ENCODE measurements at regions not wholly inside any gene's neighbourhood (a gene's known extent, or its start where the extent isn't known, plus 50 kb on each side); places are given as distances from the start of the nearest gene placed in this dataset.

DNA sequence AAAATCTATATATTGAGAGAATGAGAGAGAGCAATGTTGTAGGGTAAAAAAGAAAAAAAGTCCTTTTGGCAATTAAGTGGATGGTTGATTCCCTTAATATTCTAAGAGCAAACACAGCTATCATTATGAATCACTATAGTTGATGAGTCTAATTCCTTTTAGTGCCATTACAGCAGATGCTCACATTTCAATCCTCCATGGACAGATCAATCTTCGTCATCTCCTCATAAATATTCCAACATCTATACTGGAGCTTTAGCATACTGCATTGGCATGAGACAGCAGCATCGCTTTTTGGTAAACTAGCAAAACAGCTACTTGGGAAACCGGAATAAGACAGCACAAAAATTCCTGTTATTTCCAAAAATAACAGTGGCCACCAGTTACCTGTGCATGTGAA lies 796.7 kb downstream of the QKI start (continued):
- TF ChIP-seq TGIF2 (CRISPR knock-in tag; IDR thresholded peaks at IDR 0.05) = no peak
- no peak for TF ChIP-seq SRSF3 (IDR thresholded peaks at IDR 0.05; ENCODE audit: insufficient read depth, low read length)
- TF ChIP-seq HMG20A (CRISPR knock-in tag; conservative IDR thresholded peaks at IDR 0.05) = no peak

DNA sequence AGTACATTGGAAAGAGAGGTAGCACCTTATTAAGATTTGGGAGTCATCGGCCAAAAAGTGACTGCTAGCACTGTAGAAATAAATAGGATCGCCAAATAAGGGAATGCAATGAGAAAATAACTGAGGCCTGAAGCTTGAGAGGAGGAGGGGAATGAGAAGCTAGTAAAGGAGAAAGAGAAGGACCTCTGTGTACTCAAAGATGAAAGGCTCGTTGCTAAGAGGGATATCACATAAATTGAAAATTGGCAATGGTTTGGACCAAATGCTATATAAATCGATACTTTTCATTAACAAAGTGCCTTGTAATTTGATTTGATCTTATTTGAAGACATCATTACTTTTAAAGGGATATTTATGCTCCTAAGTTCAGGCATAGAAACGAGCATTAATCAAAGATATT lies 796.3 kb downstream of the QKI start:
- ChIA-PET CTCF (ENCODE audit: low intra/inter-chr PET ratio) (no interaction called here), POLR2A (no interaction called here)
- Histone ChIP-seq H3K9me3 (replicated peaks; ENCODE audit: control insufficient read depth, insufficient read depth, low read depth, low read length) (no peaks in the 10 kb centered on the region; the same call in 1 of the 2 replicates), H3K27ac (ENCODE audit: extremely low read depth, low read depth, low read length) (no peak overlapping the region), H3K4me2 (ENCODE audit: insufficient read depth, low read length) (no peak overlapping the region), H4K20me1 (replicated peaks; ENCODE audit: control insufficient read depth, insufficient read depth, low read length) (no peaks in the 10 kb centered on the region), H3K9me1 (ENCODE audit: control insufficient read depth, insufficient read depth, low read length) (no peaks in the 10 kb centered on the region), H3K36me3 (ENCODE audit: control insufficient read depth, insufficient read depth, low read length) (no peaks in the 10 kb centered on the region), H2AFZ (ENCODE audit: low read depth, low read length) (no peak overlapping the region), H3K4me1 (replicated peaks in 1 of 2; ENCODE audit: control insufficient read depth in 2 of 2, insufficient read depth in 2 of 2, low read length in 2 of 2) (no peaks in the 10 kb centered on the region), H3K9ac (ENCODE audit: insufficient read depth in 1 of 2, low read depth in 2 of 2, low read length in 2 of 2) (no peak overlapping the region), H3K79me2 (ENCODE audit: control insufficient read depth, insufficient read depth, low read length) (no peaks in the 10 kb centered on the region), H3K27me3 (ENCODE audit: control insufficient read depth in 2 of 2, insufficient read depth in 2 of 2, low read length in 2 of 2) (no peaks in the 10 kb centered on the region), H3K4me3 (no peak overlapping the region)
- in situ Hi-C loops (cut with MboI) (no loop called here), intact Hi-C loops (cut with micrococcal nuclease) (no loop called here)
- 1% methylated on average over 5 of the region's 5 CpGs for WGBS (ENCODE audit: insufficient coverage, low coverage, missing lambda C conversion rate)
- no TSS peak for BruUV-seq (replicated peaks)
- ATAC-seq (no peak), DNase-seq (ENCODE audit: extremely low read depth in 1 of 4, low spot score in 3 of 4) (no peak), FAIRE-seq (no peak)
- TF ChIP-seq ZNF41 (CRISPR knock-in tag; conservative IDR thresholded peaks at IDR 0.05) (no peak), CBFA2T3 (IDR thresholded peaks at IDR 0.05) (no peak), HCFC1 (IDR thresholded peaks at IDR 0.05; ENCODE audit: low read depth, low read length) (no peak), POLR2A (conservative IDR thresholded peaks at IDR 0.05) (no peak), ZNF124 (CRISPR knock-in tag; IDR thresholded peaks at IDR 0.05) (no peak), C11orf30 (IDR thresholded peaks at IDR 0.05; ENCODE audit: low read depth) (no peak), ZNF263 (CRISPR knock-in tag; IDR thresholded peaks at IDR 0.05; ENCODE audit: borderline replicate concordance) (no peak), NCOA2 (IDR thresholded peaks at IDR 0.05; ENCODE audit: partially characterized antibody in 2 of 2) (no peak), ELF1 (tag; IDR thresholded peaks at IDR 0.05) (no peak), SMARCA4 (IDR thresholded peaks at IDR 0.05) (no peak), ATF3 (IDR thresholded peaks at IDR 0.05) (no peak), ATF3 (CRISPR knock-in tag; conservative IDR thresholded peaks at IDR 0.05) (no peak), ZNF121 (CRISPR knock-in tag; conservative IDR thresholded peaks at IDR 0.05) (no peak)
- TF ChIP-seq, protein P1, sequence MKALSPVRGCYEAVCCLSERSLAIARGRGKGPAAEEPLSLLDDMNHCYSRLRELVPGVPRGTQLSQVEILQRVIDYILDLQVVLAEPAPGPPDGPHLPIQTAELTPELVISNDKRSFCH (CRISPR knock-in tag; IDR thresholded peaks at IDR 0.05) = no peak
- TF ChIP-seq, protein P1 (tag; IDR thresholded peaks at IDR 0.05) = no peak

Measured in K562 (cell line).